H9 (cell line): ENCODE measurements at regions not wholly inside any gene's neighbourhood (a gene's known extent, or its start where the extent isn't known, plus 50 kb on each side); places are given as distances from the start of the nearest gene placed in this dataset.

Experiments used
- DNase-seq: peaks from one replicate; pipeline ENCODE4 v3.0.0-alpha.2; 2017
- H2AFZ ChIP-seq: one replicate; pipeline ENCODE4 v1.6.1; 2013; ENCODE audit warnings: mild to moderate bottlenecking, low read length, control low read depth, moderate library complexity
- H2AK5ac ChIP-seq: 2 replicates; pipeline ENCODE4 v1.6.1; 2013; ENCODE audit warnings: low read length, control low read depth, mixed read lengths; ENCODE audit not compliant: insufficient read length
- H2BK120ac ChIP-seq: one replicate; pipeline ENCODE4 v1.6.1; 2013; ENCODE audit warnings: low read depth, mild to moderate bottlenecking, low read length, control low read depth, inconsistent platforms; ENCODE audit not compliant: poor library complexity, severe bottlenecking
- H2BK12ac ChIP-seq: 2 replicates; pipeline ENCODE4 v1.6.1; 2013; ENCODE audit warnings: low read length, control low read depth, mixed read lengths, low read depth; ENCODE audit not compliant: insufficient read length
- H2BK15ac ChIP-seq: 2 replicates; pipeline ENCODE4 v1.6.1; 2013; ENCODE audit warnings: low read depth, low read length, control low read depth
- H2BK20ac ChIP-seq: one replicate; pipeline ENCODE4 v1.6.1; 2013; ENCODE audit warnings: low read depth, mild to moderate bottlenecking, low read length, control low read depth, inconsistent platforms; ENCODE audit not compliant: poor library complexity, severe bottlenecking
- H2BK5ac ChIP-seq: 2 replicates; pipeline ENCODE4 v1.6.1; 2013; ENCODE audit warnings: low read length, control low read depth, mixed read lengths; ENCODE audit not compliant: insufficient read length
- H3K14ac ChIP-seq: 2 replicates; pipeline ENCODE4 v1.6.1; 2013; ENCODE audit warnings: low read length, control low read depth; ENCODE audit not compliant: insufficient read depth
- H3K18ac ChIP-seq: 2 replicates; pipeline ENCODE4 v1.6.1; 2013; ENCODE audit warnings: low read depth, mild to moderate bottlenecking, mixed read lengths, low read length, control low read depth; ENCODE audit not compliant: insufficient read length
- H3K23ac ChIP-seq: 2 replicates; pipeline ENCODE4 v1.6.1; 2013; ENCODE audit warnings: low read length, control low read depth, mixed read lengths, low read depth; ENCODE audit not compliant: insufficient read length
- H3K23me2 ChIP-seq: 2 replicates; pipeline ENCODE4 v1.6.1; 2013; ENCODE audit warnings: low read depth, mild to moderate bottlenecking, mixed read lengths, low read length, control low read depth; ENCODE audit not compliant: insufficient read length, poor library complexity, severe bottlenecking
- H3K27ac ChIP-seq: 2 replicates; pipeline ENCODE4 v1.5.1; 2013; ENCODE audit warnings: low read length, control low read depth, mixed read lengths, low read depth; ENCODE audit not compliant: insufficient read length
- H3K27me3 ChIP-seq: 2 replicates; pipeline ENCODE4 v1.6.1; 2013; ENCODE audit warnings: low read length, control low read depth, inconsistent platforms; ENCODE audit not compliant: insufficient read depth
- H3K4ac ChIP-seq: 2 replicates; pipeline ENCODE4 v1.6.1; 2013; ENCODE audit warnings: low read depth, mild to moderate bottlenecking, control low read depth, inconsistent platforms, low read length, moderate library complexity
- H3K4me1 ChIP-seq: 2 replicates; pipeline ENCODE4 v1.6.1; 2013; ENCODE audit warnings: low read length, control low read depth, inconsistent platforms; ENCODE audit not compliant: insufficient read depth
- H3K4me2 ChIP-seq: 2 replicates; pipeline ENCODE4 v1.6.1; 2013; ENCODE audit warnings: low read length, control low read depth, mixed read lengths; ENCODE audit not compliant: insufficient read length, insufficient read depth
- H3K56ac ChIP-seq: 2 replicates; pipeline ENCODE4 v1.6.1; 2013; ENCODE audit warnings: low read depth, mild to moderate bottlenecking, mixed read lengths, low read length, control low read depth; ENCODE audit not compliant: insufficient read length
- H3K79me1 ChIP-seq: 2 replicates; pipeline ENCODE4 v1.6.1; 2013; ENCODE audit warnings: low read depth, mild to moderate bottlenecking, moderate library complexity, low read length, control low read depth, inconsistent platforms; ENCODE audit not compliant: insufficient read depth, poor library complexity, severe bottlenecking
- H3K79me2 ChIP-seq: 2 replicates; pipeline ENCODE4 v1.6.1; 2013; ENCODE audit warnings: low read length, control low read depth, inconsistent platforms; ENCODE audit not compliant: insufficient read depth
- H3K9ac ChIP-seq: 2 replicates; pipeline ENCODE4 v1.6.1; 2013; ENCODE audit warnings: low read length, control low read depth, mixed read lengths; ENCODE audit not compliant: insufficient read length; ENCODE audit errors: extremely low read depth
- H3K9me3 ChIP-seq: one replicate; pipeline ENCODE4 v1.6.1; 2013; ENCODE audit warnings: low read depth, low read length, inconsistent platforms; ENCODE audit not compliant: control insufficient read depth
- H3T11ph ChIP-seq: one replicate; pipeline ENCODE4 v1.6.1; 2013; ENCODE audit warnings: mild to moderate bottlenecking, low read length, control low read depth, inconsistent platforms
- H4K20me1 ChIP-seq: one replicate; pipeline ENCODE4 v1.6.1; 2013; ENCODE audit not compliant: control insufficient read depth, insufficient read length, insufficient read depth
- H4K5ac ChIP-seq: 2 replicates; pipeline ENCODE4 v1.6.1; 2013; ENCODE audit warnings: low read depth, mild to moderate bottlenecking, mixed read lengths, low read length, control low read depth; ENCODE audit not compliant: insufficient read length
- H4K8ac ChIP-seq: replicated peaks from 2 replicates; pipeline ENCODE4 v1.6.1; 2013; ENCODE audit warnings: low read length, control low read depth, mixed read lengths, low read depth; ENCODE audit not compliant: insufficient read length
- H4K91ac ChIP-seq: 2 replicates; pipeline ENCODE4 v1.6.1; 2013; ENCODE audit warnings: low read depth, mild to moderate bottlenecking, moderate library complexity, mixed read lengths, low read length, control low read depth; ENCODE audit not compliant: insufficient read length
- H3K27ac Mint-ChIP-seq, 3 experiments: 2 replicates in 2 of 3; 3 replicates in 1 of 3; pipeline ENCODE4 v1.8.0; 2020 to 2021; ENCODE audit warnings: mixed read lengths in 3 of 3, mild to moderate bottlenecking in 1 of 3, moderate library complexity in 1 of 3
- H3K27me3 Mint-ChIP-seq: 2 replicates; pipeline ENCODE4 v1.8.0; 2021; ENCODE audit warnings: low read depth, mild to moderate bottlenecking, moderate library complexity, mixed read lengths
- H3K36me3 Mint-ChIP-seq, 3 experiments: 2 replicates in 2 of 3; 3 replicates in 1 of 3; pipeline ENCODE4 v1.8.0; 2020 to 2021; ENCODE audit warnings: low read depth in 3 of 3, mixed read lengths in 3 of 3; ENCODE audit not compliant: insufficient read depth in 1 of 3
- H3K4me1 Mint-ChIP-seq, 2 experiments: 2 replicates each; pipeline ENCODE4 v1.8.0; 2020; ENCODE audit warnings: mixed read lengths in 2 of 2
- H3K4me3 Mint-ChIP-seq, 2 experiments: 2 replicates in 1 of 2; 3 replicates in 1 of 2; pipeline ENCODE4 v1.8.0; 2020 to 2021; ENCODE audit warnings: mild to moderate bottlenecking in 2 of 2, mixed read lengths in 2 of 2, moderate library complexity in 1 of 2
- H3K9me3 Mint-ChIP-seq, 2 experiments: 2 replicates in 1 of 2; 3 replicates in 1 of 2; pipeline ENCODE4 v1.8.0; 2020; ENCODE audit warnings: mild to moderate bottlenecking in 2 of 2, mixed read lengths in 2 of 2, moderate library complexity in 1 of 2
- WGBS: extraction: QIAGEN DNeasy Blood & Tissue Kit; methylation state at CpG from one replicate; pipeline ENCODE4 v1.1.7; 2013; ENCODE audit warnings: missing lambda C conversion rate, low lambda C conversion rate, mixed read lengths; ENCODE audit not compliant: insufficient read length; ENCODE audit errors: extremely low coverage; 5-methylcytosine and 5-hydroxymethylcytosine counted together
- TF ChIP-seq, protein P1 (sequence below): fragments of 200-600 bp; sonication (generic); conservative IDR thresholded peaks from 3 replicates; pipeline ENCODE4 v1.8.0; 2021; ENCODE audit warnings: antibody characterized with exemption, mild to moderate bottlenecking

DNA sequence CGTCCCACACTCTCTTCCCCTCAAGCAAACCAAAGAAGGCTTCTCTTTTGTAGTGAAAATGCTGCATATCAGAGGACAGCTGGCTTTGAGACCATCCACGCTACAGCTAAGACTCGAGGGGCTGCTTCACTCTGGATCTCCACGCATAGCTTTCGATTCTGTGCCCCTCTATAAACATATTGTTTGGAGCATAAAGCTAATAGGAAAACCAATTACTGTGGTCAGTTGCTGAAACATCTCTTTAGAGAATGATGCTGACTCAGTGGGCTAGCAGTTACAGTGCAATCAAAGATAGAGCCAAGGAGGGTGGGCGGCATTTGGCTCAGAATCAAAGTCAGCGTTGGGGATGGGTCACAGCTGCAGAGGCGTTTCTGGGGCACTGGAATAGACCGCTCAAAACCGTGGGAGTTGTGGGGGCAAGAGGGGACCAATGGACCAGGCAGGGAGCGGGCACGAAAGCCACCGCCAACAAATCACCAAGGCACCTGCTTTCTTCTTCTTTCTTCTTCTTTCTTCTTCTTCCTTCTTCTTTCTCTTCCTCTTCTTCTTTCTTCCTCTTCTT is 76.7 kb downstream of the RASL11A start:
- H3K36me3 Mint-ChIP-seq, result no peaks in the 10 kb centered on the region; a peak in 1 of 7 replicates
- no peak overlapping the region for H4K8ac ChIP-seq
- H4K5ac ChIP-seq, result no peak overlapping the region
- no peak overlapping the region for H3K4me3 Mint-ChIP-seq
- no peak overlapping the region for H4K91ac ChIP-seq
- H2AFZ ChIP-seq, result no peak overlapping the region
- no peaks in the 10 kb centered on the region for H3K27me3 ChIP-seq
- peaks cover 0 to 6% of the 10 kb centered on the region in 2 experiments; a peak in 2 of 5 replicates for H3K9me3 Mint-ChIP-seq
- H3K14ac ChIP-seq, result 0 out of 2 replicates have a peak overlapping the region, but pooled peaks have one; percentile 19
- H4K20me1 ChIP-seq, result no peaks in the 10 kb centered on the region
- no peak overlapping the region for H3K27ac ChIP-seq
- H3K4me1 Mint-ChIP-seq, result peaks cover 9 to 11% of the 10 kb centered on the region in 2 experiments
- peaks cover 15% of the 10 kb centered on the region for H3K27me3 Mint-ChIP-seq
- H3K4me2 ChIP-seq, result no peak overlapping the region
- WGBS, result no CpG with 5 or more reads among the region's 13 CpGs
- no peaks in the 10 kb centered on the region for H3K79me2 ChIP-seq
- no peak overlapping the region for H3K4ac ChIP-seq
- TF ChIP-seq, protein P1, sequence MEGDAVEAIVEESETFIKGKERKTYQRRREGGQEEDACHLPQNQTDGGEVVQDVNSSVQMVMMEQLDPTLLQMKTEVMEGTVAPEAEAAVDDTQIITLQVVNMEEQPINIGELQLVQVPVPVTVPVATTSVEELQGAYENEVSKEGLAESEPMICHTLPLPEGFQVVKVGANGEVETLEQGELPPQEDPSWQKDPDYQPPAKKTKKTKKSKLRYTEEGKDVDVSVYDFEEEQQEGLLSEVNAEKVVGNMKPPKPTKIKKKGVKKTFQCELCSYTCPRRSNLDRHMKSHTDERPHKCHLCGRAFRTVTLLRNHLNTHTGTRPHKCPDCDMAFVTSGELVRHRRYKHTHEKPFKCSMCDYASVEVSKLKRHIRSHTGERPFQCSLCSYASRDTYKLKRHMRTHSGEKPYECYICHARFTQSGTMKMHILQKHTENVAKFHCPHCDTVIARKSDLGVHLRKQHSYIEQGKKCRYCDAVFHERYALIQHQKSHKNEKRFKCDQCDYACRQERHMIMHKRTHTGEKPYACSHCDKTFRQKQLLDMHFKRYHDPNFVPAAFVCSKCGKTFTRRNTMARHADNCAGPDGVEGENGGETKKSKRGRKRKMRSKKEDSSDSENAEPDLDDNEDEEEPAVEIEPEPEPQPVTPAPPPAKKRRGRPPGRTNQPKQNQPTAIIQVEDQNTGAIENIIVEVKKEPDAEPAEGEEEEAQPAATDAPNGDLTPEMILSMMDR, result no peak
- no peak for DNase-seq
- H3T11ph ChIP-seq, result no peak overlapping the region
- no peaks in the 10 kb centered on the region for H3K23me2 ChIP-seq
- H3K23ac ChIP-seq, result no peak overlapping the region
- H2BK15ac ChIP-seq, result no peak overlapping the region
- H2BK20ac ChIP-seq, result no peak overlapping the region
- no peak overlapping the region for H2BK12ac ChIP-seq
- H2BK120ac ChIP-seq, result no peak overlapping the region
- no peak overlapping the region for H3K18ac ChIP-seq
- no peak overlapping the region for H3K9ac ChIP-seq
- no peaks in the 10 kb centered on the region for H3K9me3 ChIP-seq
- H2BK5ac ChIP-seq, result no peak overlapping the region
- no peak overlapping the region for H2AK5ac ChIP-seq
- no peak overlapping the region for H3K56ac ChIP-seq
- no peak overlapping the region for H3K27ac Mint-ChIP-seq
- no peaks in the 10 kb centered on the region for H3K4me1 ChIP-seq
- no peaks in the 10 kb centered on the region for H3K79me1 ChIP-seq
